HUES6 (cell line): ENCODE measurements at regions not wholly inside any gene's neighbourhood (a gene's known extent, or its start where the extent isn't known, plus 50 kb on each side); places are given as distances from the start of the nearest gene placed in this dataset.

Experiments used
- H3K27ac ChIP-seq: 2 replicates; pipeline ENCODE4 v1.7.0; 2013; ENCODE audit warnings: low read depth, mild to moderate bottlenecking, low read length, inconsistent platforms
- H3K27me3 ChIP-seq: 2 replicates; pipeline ENCODE4 v1.6.1; 2013; ENCODE audit warnings: low read length; ENCODE audit not compliant: control insufficient read depth, insufficient read depth
- H3K36me3 ChIP-seq: 2 replicates; pipeline ENCODE4 v1.6.1; 2013; ENCODE audit warnings: low read length; ENCODE audit not compliant: control insufficient read depth, insufficient read depth
- H3K4me1 ChIP-seq: 2 replicates; pipeline ENCODE4 v1.6.1; 2013; ENCODE audit warnings: low read length; ENCODE audit not compliant: control insufficient read depth, insufficient read depth
- H3K4me3 ChIP-seq: 2 replicates; pipeline ENCODE4 v1.5.1; 2013; ENCODE audit warnings: low read depth, low read length
- H3K9ac ChIP-seq: one replicate; pipeline ENCODE4 v1.6.1; 2013; ENCODE audit warnings: mild to moderate bottlenecking, low read length
- H3K9me3 ChIP-seq: 2 replicates; pipeline ENCODE4 v1.6.1; 2013; ENCODE audit warnings: low read depth, low read length; ENCODE audit not compliant: control insufficient read depth, insufficient read depth

DNA sequence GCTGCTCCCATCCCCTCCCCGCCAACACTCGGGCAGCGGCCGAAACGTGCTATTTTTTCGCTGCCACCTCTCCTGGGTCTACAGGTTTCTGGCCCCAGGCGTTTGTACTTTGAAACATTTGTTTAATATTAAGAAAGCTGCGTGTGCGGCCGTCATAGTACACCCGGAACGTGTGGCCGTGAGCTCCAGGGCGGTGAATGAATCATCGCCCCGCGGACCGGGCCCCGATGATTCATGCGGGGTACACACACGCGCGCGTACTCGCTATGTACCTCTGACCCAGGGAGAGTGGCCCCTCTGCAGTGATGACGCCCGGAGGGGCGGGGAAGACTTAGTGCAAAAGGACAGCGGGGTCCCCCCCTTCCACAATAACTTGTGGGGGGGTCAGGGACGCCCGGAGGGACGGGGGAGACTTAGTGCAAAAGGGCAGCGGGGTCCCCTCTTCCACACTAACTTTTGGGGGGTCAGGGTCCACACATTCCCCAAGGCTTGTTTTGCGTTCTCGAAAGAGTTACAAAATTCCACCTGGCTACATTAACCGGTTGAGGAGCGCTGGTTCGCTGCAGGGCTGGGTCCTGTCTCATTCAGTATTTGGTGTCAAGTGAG lies 56.5 kb upstream of the PCGF5 start:
- no peak overlapping the region for H3K27ac ChIP-seq
- peaks cover 97% of the 10 kb centered on the region for H3K27me3 ChIP-seq
- no peaks in the 10 kb centered on the region for H3K36me3 ChIP-seq
- H3K9ac ChIP-seq, result no peak overlapping the region
- no peaks in the 10 kb centered on the region for H3K9me3 ChIP-seq
- H3K4me3 ChIP-seq, result peak overlapping the region; percentile 74
- no peaks in the 10 kb centered on the region for H3K4me1 ChIP-seq

GRCh38 chr10:91164520-91165065 lies 55.9 kb upstream of the PCGF5 start:
- Histone ChIP-seq H3K9ac (no peak overlapping the region), H3K4me3 (peak overlapping the region; percentile 74; the same call in 1 of the 2 replicates)

GRCh38 chr10:91167406-91167805 lies 53.1 kb upstream of the PCGF5 start:
- Histone ChIP-seq H3K9me3 (no peaks in the 10 kb centered on the region), H3K4me3 (no peak overlapping the region), H3K4me1 (no peaks in the 10 kb centered on the region), H3K27me3 (peaks cover 67% of the 10 kb centered on the region), H3K9ac (no peak overlapping the region), H3K36me3 (no peaks in the 10 kb centered on the region), H3K27ac (no peak overlapping the region)

More at GRCh38 chr10:91164520-91165065, 55.9 kb upstream of the PCGF5 start:
- H3K27ac ChIP-seq, result no peak overlapping the region
- H3K36me3 ChIP-seq, result no peaks in the 10 kb centered on the region
- no peaks in the 10 kb centered on the region for H3K4me1 ChIP-seq
- no peaks in the 10 kb centered on the region for H3K9me3 ChIP-seq
- H3K27me3 ChIP-seq, result peaks cover 91% of the 10 kb centered on the region

DNA sequence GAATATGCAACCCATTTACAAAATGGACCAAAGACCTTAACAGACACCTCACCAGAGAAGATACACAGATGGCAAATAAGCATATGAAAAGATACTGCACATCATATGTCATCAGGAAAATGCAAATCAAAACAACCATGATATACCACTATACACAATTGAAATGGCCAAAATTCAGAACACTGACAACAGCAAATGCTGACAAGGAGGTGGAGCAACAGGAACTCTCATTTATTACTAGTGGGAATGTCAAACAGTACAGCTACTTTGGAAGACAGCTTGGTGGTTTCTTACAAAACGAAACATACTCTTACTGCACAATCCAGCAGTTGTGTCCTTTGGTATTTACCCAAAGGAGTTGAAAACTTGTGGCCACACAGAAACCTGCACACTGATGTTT lies 50.0 kb upstream of the PCGF5 start:
- no peak overlapping the region for H3K4me3 ChIP-seq
- H3K9ac ChIP-seq, result no peak overlapping the region
- H3K27me3 ChIP-seq, result peaks cover 45% of the 10 kb centered on the region
- no peak overlapping the region for H3K27ac ChIP-seq
- H3K36me3 ChIP-seq, result no peaks in the 10 kb centered on the region
- H3K9me3 ChIP-seq, result no peaks in the 10 kb centered on the region
- H3K4me1 ChIP-seq, result no peaks in the 10 kb centered on the region
